ENCODE measurements at regions not wholly inside any gene's neighbourhood (a gene's known extent, or its start where the extent isn't known, plus 50 kb on each side); places are given as distances from the start of the nearest gene placed in this dataset.

DNA sequence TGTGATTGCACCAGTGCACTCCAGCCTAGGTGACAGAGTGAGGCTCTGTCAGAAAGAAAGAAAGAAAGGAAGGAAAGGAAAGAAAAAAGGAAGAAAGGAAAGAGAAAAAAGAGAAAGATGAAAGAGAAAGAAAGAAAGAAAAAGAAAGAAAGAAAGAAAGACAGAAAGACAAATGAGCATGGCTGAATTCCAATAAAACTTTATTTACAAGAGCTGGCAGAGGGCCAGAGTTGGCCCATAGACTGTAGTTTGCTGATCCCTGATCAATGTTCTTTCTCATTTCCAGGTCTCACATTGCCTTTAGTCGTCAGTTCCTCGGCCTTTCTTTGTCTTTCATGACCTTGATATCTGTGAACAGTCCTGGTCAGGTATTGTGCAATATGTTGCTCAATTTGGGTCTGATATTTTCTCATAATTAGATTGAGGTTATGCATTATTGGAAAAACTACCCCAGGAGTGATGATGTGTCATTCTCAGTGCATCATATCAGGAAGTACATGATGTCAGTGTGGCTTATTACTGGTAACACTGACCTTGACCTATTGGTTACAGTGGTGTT lies 68.5 kb upstream of the MED9 start:
- TF ChIP-seq POLR2A (IDR thresholded peaks at IDR 0.05; ENCODE audit: low read depth, low read length) (no peak), POLR2AphosphoS5 (IDR thresholded peaks at IDR 0.05; ENCODE audit: low read depth, low read length) (no peak), TAF1 (IDR thresholded peaks at IDR 0.05; ENCODE audit: low read depth, low read length) (no peak), PAX5 (IDR thresholded peaks at IDR 0.05; ENCODE audit: insufficient read depth, low read length, severe bottlenecking) (no peak)
